ENCODE measurements at regions not wholly inside any gene's neighbourhood (a gene's known extent, or its start where the extent isn't known, plus 50 kb on each side); places are given as distances from the start of the nearest gene placed in this dataset.

- TF ChIP-seq FOXP2 (optimal IDR thresholded peaks at IDR 0.05; ENCODE audit: borderline replicate concordance, extremely low read depth, extremely low read length, insufficient read depth) = no peak
- TF ChIP-seq SIN3A (IDR thresholded peaks at IDR 0.05; ENCODE audit: borderline replicate concordance, insufficient read depth, low read length) = no peak
- TF ChIP-seq TAF1 (IDR thresholded peaks at IDR 0.05; ENCODE audit: borderline replicate concordance, insufficient read depth, low read length) = no peak
- TF ChIP-seq POLR2AphosphoS5 (IDR thresholded peaks at IDR 0.05; ENCODE audit: low read depth, low read length) = no peak
- no peak for TF ChIP-seq REST (IDR thresholded peaks at IDR 0.05; ENCODE audit: insufficient read depth in 1 of 2, low read depth in 2 of 2, low read length in 2 of 2)
These were observed 438.6 kb downstream of the KLF5 start for GRCh38 chr13:73497430-73497829.

GRCh38 chr13:73496711-73497110, 437.9 kb downstream of the KLF5 start:
- no peak for TF ChIP-seq SIN3A (IDR thresholded peaks at IDR 0.05; ENCODE audit: borderline replicate concordance, insufficient read depth, low read length)
- TF ChIP-seq REST (IDR thresholded peaks at IDR 0.05; ENCODE audit: insufficient read depth in 1 of 2, low read depth in 2 of 2, low read length in 2 of 2) = no peak
- no peak for TF ChIP-seq TAF1 (IDR thresholded peaks at IDR 0.05; ENCODE audit: borderline replicate concordance, insufficient read depth, low read length)
- no peak for TF ChIP-seq FOXP2 (optimal IDR thresholded peaks at IDR 0.05; ENCODE audit: borderline replicate concordance, extremely low read depth, extremely low read length, insufficient read depth)
- TF ChIP-seq POLR2AphosphoS5 (IDR thresholded peaks at IDR 0.05; ENCODE audit: low read depth, low read length) = no peak

GRCh38 chr13:73492811-73493210, 434.0 kb downstream of the KLF5 start:
- TF ChIP-seq SIN3A (IDR thresholded peaks at IDR 0.05; ENCODE audit: borderline replicate concordance, insufficient read depth, low read length) (no peak), REST (IDR thresholded peaks at IDR 0.05; ENCODE audit: insufficient read depth in 1 of 2, low read depth in 2 of 2, low read length in 2 of 2) (no peak), FOXP2 (optimal IDR thresholded peaks at IDR 0.05; ENCODE audit: borderline replicate concordance, extremely low read depth, extremely low read length, insufficient read depth) (no peak), TAF1 (IDR thresholded peaks at IDR 0.05; ENCODE audit: borderline replicate concordance, insufficient read depth, low read length) (no peak), POLR2AphosphoS5 (IDR thresholded peaks at IDR 0.05; ENCODE audit: low read depth, low read length) (no peak)

- TF ChIP-seq FOXP2 (optimal IDR thresholded peaks at IDR 0.05; ENCODE audit: borderline replicate concordance, extremely low read depth, extremely low read length, insufficient read depth) (no peak), POLR2AphosphoS5 (IDR thresholded peaks at IDR 0.05; ENCODE audit: low read depth, low read length) (no peak), REST (IDR thresholded peaks at IDR 0.05; ENCODE audit: insufficient read depth in 1 of 2, low read depth in 2 of 2, low read length in 2 of 2) (no peak), SIN3A (IDR thresholded peaks at IDR 0.05; ENCODE audit: borderline replicate concordance, insufficient read depth, low read length) (no peak), TAF1 (IDR thresholded peaks at IDR 0.05; ENCODE audit: borderline replicate concordance, insufficient read depth, low read length) (no peak)
These were observed 423.8 kb downstream of the KLF5 start for GRCh38 chr13:73482556-73482955.

Measured in PFSK-1 (cell line).